Natural killer cell (primary cell): ENCODE measurements at regions not wholly inside any gene's neighbourhood (a gene's known extent, or its start where the extent isn't known, plus 50 kb on each side); places are given as distances from the start of the nearest gene placed in this dataset.

Source experiments
- ATAC-seq, 3 donors: fragments of 150-1000 bp in 2 of 3; fragments of 200-7000 bp in 1 of 3; cut with Tn5 transposase; 1 replicate in 1 of 3; 2 replicates in 2 of 3; pipeline ENCODE4 v1.10.0; 2021; ENCODE audit warnings: mild to moderate bottlenecking in 2 of 3, moderate library complexity in 2 of 3
- DNase-seq, 2 donors: peaks; one replicate each; pipeline versions ENCODE4 v3.0.0 to v3.0.0-alpha.2; 2013 to 2021; ENCODE audit warnings: mixed read lengths in 1 of 2
- H3K27ac ChIP-seq: one replicate; pipeline ENCODE4 v1.5.1; 2013; ENCODE audit warnings: mild to moderate bottlenecking, low read length
- H3K27me3 ChIP-seq: one replicate; pipeline ENCODE4 v1.6.1; 2013; ENCODE audit warnings: low read length; ENCODE audit not compliant: control insufficient read depth, insufficient read depth
- H3K36me3 ChIP-seq: one replicate; pipeline ENCODE4 v1.6.1; 2013; ENCODE audit warnings: low read length; ENCODE audit not compliant: control insufficient read depth, insufficient read depth
- H3K4me1 ChIP-seq: one replicate; pipeline ENCODE4 v1.6.1; 2013; ENCODE audit warnings: low read length; ENCODE audit not compliant: control insufficient read depth, insufficient read depth
- H3K4me3 ChIP-seq: one replicate; pipeline ENCODE4 v1.5.1; 2013; ENCODE audit warnings: low read length
- H3K9me3 ChIP-seq: one replicate; pipeline ENCODE4 v1.6.1; 2013; ENCODE audit warnings: low read length; ENCODE audit not compliant: control insufficient read depth, insufficient read depth
- H3K27ac Mint-ChIP-seq, 2 donors: one replicate each; pipeline ENCODE4 v1.8.0; 2022; ENCODE audit warnings: mild to moderate bottlenecking in 2 of 2, mixed read lengths in 2 of 2, moderate library complexity in 1 of 2
- H3K27me3 Mint-ChIP-seq, 2 donors: one replicate each; pipeline ENCODE4 v1.8.0; 2022; ENCODE audit warnings: low read depth in 2 of 2, mixed read lengths in 2 of 2
- H3K36me3 Mint-ChIP-seq: one replicate; pipeline ENCODE4 v1.8.0; 2022; ENCODE audit warnings: mixed read lengths
- H3K4me1 Mint-ChIP-seq, 2 donors: one replicate each; pipeline ENCODE4 v1.8.0; 2022; ENCODE audit warnings: mixed read lengths in 2 of 2
- H3K4me3 Mint-ChIP-seq: one replicate; pipeline ENCODE4 v1.8.0; 2022; ENCODE audit warnings: mild to moderate bottlenecking, moderate library complexity, mixed read lengths
- H3K9me3 Mint-ChIP-seq, 2 donors: one replicate each; pipeline ENCODE4 v1.8.0; 2022; ENCODE audit warnings: mixed read lengths in 2 of 2
- CTCF ChIP-seq: fragments of 200-600 bp; IDR thresholded peaks from one replicate; pipeline ENCODE4 v1.8.0; 2022; ENCODE audit warnings: antibody characterized with exemption
- whole genome bisulfite sequencing: methylation state at CpG from one replicate; pipeline ENCODE4 v1.1.7; 2013; ENCODE audit warnings: missing lambda C conversion rate; ENCODE audit not compliant: insufficient coverage; 5-methylcytosine and 5-hydroxymethylcytosine counted together
- intact Hi-C: fragments of 100-400 bp; cut with micrococcal nuclease; formaldehyde crosslinking; loops from one replicate; pipeline ENCODE4 v1.14.2; 2022

DNA sequence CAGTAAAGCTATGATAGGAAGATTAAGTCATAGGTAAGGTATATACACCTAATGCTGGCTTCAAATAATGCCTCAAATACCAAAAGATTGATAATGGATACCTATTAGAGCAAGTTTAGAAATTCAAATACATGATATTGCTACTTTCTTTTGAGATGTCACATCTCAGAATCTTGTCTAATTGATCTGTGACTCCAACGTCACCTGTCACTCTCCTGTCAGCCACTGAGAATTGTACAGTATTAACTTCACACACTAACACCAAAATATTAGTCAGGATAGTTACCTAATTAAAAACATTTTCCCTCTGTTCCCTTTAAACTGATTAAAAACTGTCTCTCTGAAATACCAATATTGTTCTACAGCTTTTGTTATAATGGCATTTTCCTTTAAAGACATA lies 575.5 kb upstream of the ID4 start:
- intact Hi-C loops = no loop called here
- Mint-ChIP-seq H3K4me3 (no peak overlapping the region), H3K36me3 (no peaks in the 10 kb centered on the region), H3K27ac (no peak overlapping the region), H3K27me3 (no peaks in the 10 kb centered on the region), H3K4me1 (no peaks in the 10 kb centered on the region), H3K9me3 (peaks cover 9 to 15% of the 10 kb centered on the region in 2 donors)
- no peak for ATAC-seq
- Histone ChIP-seq H3K9me3 (no peaks in the 10 kb centered on the region), H3K4me3 (no peak overlapping the region), H3K36me3 (no peaks in the 10 kb centered on the region), H3K27me3 (no peaks in the 10 kb centered on the region), H3K4me1 (no peaks in the 10 kb centered on the region), H3K27ac (no peak overlapping the region)
- no peak for TF ChIP-seq CTCF
- WGBS = 88% methylated on average over 1 of the region's 1 CpG
- no peak for DNase-seq

DNA sequence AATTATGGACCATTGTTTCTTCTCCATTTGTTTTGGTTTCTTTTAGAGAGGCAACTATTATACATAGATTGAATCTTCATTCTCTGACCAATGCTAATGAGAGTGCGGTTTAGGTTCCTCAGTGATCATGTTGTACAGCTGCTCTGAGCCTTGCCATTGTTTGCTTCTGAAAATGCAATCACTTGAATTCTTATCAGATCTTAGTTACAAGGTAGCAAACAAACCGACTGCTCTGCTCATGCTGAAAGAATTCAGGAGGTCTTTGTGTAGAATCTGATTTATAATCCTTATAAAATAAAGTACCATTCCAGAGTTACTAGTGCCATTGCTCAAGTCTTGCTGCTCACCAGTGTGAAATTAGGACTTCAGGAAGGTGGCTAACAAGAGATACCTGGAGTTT lies 569.1 kb upstream of the ID4 start:
- Mint-ChIP-seq H3K9me3 (peaks cover 12 to 17% of the 10 kb centered on the region in 2 donors), H3K27me3 (no peaks in the 10 kb centered on the region), H3K4me3 (no peak overlapping the region), H3K4me1 (no peaks in the 10 kb centered on the region), H3K36me3 (peaks cover 8% of the 10 kb centered on the region), H3K27ac (no peak overlapping the region)
- no peak for ATAC-seq
- TF ChIP-seq CTCF = no peak
- Histone ChIP-seq H3K27ac (no peak overlapping the region), H3K9me3 (peaks cover 13% of the 10 kb centered on the region), H3K36me3 (no peaks in the 10 kb centered on the region), H3K27me3 (no peaks in the 10 kb centered on the region), H3K4me1 (no peaks in the 10 kb centered on the region), H3K4me3 (no peak overlapping the region)
- DNase-seq = no peak
- 86% methylated on average over 2 of the region's 2 CpGs for WGBS
- intact Hi-C loops = no loop called here

DNA sequence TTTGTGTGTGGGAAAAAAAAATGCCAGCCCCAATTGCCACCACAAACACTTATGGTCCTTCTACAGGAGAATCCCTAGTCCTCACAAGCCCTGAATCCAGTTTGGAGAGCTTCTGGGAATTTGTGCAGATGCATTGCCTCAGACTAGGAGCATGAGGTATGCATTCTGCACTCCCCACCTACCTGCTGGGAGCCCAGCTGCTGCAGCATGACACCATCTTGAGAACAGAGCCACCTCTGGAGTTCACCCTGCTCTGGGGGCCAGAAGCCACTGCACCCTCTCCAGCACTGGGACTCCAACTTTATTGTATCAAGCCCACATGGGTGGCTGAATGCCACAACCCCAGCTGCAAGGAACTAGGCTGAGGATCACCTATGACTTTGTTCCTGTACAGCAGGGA lies 568.5 kb upstream of the ID4 start:
- H3K27me3 ChIP-seq = no peaks in the 10 kb centered on the region
- TF ChIP-seq CTCF = no peak
- no peak overlapping the region for H3K4me3 ChIP-seq
- ATAC-seq (no peak), DNase-seq (no peak)
- Mint-ChIP-seq H3K4me1 (no peaks in the 10 kb centered on the region), H3K4me3 (no peak overlapping the region), H3K27me3 (no peaks in the 10 kb centered on the region), H3K36me3 (peaks cover 8% of the 10 kb centered on the region), H3K27ac (no peak overlapping the region), H3K9me3 (peaks cover 13 to 17% of the 10 kb centered on the region in 2 donors)
- H3K36me3 ChIP-seq = no peaks in the 10 kb centered on the region
- intact Hi-C loops = no loop called here
- peaks cover 13% of the 10 kb centered on the region for H3K9me3 ChIP-seq
- no peak overlapping the region for H3K27ac ChIP-seq
- H3K4me1 ChIP-seq = no peaks in the 10 kb centered on the region

DNA sequence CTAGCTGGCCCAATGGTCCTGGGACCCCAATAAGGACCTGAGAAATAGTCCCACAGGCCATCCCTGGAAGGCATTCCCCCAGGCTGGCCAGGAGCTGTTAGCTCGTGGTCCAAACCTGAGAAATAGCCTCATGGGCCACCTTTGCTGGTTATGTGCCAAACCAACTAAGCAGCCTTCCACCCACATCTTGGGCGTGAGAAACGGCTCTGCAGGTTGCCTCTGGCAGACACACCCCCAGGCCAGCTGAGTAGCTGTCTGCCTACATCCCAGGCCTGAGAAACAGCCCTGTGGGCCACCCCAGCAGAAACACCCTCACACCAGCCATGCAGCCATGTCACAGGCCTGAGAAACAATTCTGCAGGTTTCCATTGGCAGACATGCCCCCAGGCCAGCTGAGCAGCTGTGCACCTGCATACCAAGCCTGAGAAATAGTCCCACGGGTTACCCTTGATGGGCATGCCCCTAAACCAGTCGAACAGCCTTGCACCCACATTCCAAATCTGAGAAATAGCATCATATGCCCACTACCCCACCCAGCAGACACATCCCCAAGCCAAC lies 567.8 kb upstream of the ID4 start:
- ATAC-seq (no peak), DNase-seq (no peak)
- Mint-ChIP-seq H3K27me3 (no peaks in the 10 kb centered on the region), H3K36me3 (peaks cover 8% of the 10 kb centered on the region), H3K4me1 (no peaks in the 10 kb centered on the region), H3K27ac (no peak overlapping the region), H3K4me3 (no peak overlapping the region), H3K9me3 (peaks cover 13 to 17% of the 10 kb centered on the region in 2 donors)
- H3K9me3 ChIP-seq = peaks cover 13% of the 10 kb centered on the region
- intact Hi-C loops = no loop called here
- no peak overlapping the region for H3K4me3 ChIP-seq
- H3K36me3 ChIP-seq = no peaks in the 10 kb centered on the region
- TF ChIP-seq CTCF = no peak
- no peaks in the 10 kb centered on the region for H3K4me1 ChIP-seq
- H3K27me3 ChIP-seq = no peaks in the 10 kb centered on the region
- WGBS = 69% methylated on average over 5 of the region's 5 CpGs
- no peak overlapping the region for H3K27ac ChIP-seq
